Cardiac muscle cell (in vitro differentiated cells and primary cell): ENCODE measurements at regions not wholly inside any gene's neighbourhood (a gene's known extent, or its start where the extent isn't known, plus 50 kb on each side); places are given as distances from the start of the nearest gene placed in this dataset.
A peak's percentile ranks its signal among the peaks of the same experiment; 100 is the strongest.

Source experiments
- DNase-seq, 2 donors: peaks; one replicate each; pipeline versions ENCODE4 v3.0.0 to v3.0.0-alpha.2; 2010 to 2017; ENCODE audit warnings: low read depth in 1 of 2, low spot score in 1 of 2
- H3K27ac ChIP-seq: fragments of 200-600 bp; sonication (generic); 2 replicates; pipeline ENCODE4 v1.5.1; 2016
- H3K27me3 ChIP-seq: fragments of 200-600 bp; sonication (generic); 2 replicates; pipeline ENCODE4 v1.6.0; 2016; ENCODE audit warnings: control low read depth
- H3K36me3 ChIP-seq: fragments of 200-600 bp; sonication (generic); 2 replicates; pipeline ENCODE4 v1.5.1; 2016; ENCODE audit warnings: control low read depth
- H3K4me1 ChIP-seq: fragments of 200-600 bp; sonication (generic); 2 replicates; pipeline ENCODE4 v1.8.1; 2017; ENCODE audit warnings: low read depth, mild to moderate bottlenecking, mixed run types
- H3K4me3 ChIP-seq: fragments of 200-600 bp; sonication (generic); 2 replicates; pipeline ENCODE4 v1.5.1; 2016; ENCODE audit warnings: mild to moderate bottlenecking
- H3K9me3 ChIP-seq: fragments of 200-600 bp; sonication (generic); 2 replicates; pipeline ENCODE4 v1.5.1; 2017; ENCODE audit warnings: low read depth, mild to moderate bottlenecking, control low read depth
- CTCF ChIP-seq: IDR thresholded peaks from 2 replicates; pipeline ENCODE4 v1.5.1; 2012; ENCODE audit warnings: low read depth, mild to moderate bottlenecking, low read length

- Histone ChIP-seq H3K27me3 (no peaks in the 10 kb centered on the region), H3K4me3 (no peak overlapping the region), H3K4me1 (peaks cover 36% of the 10 kb centered on the region), H3K27ac (peak overlapping the region; percentile 63), H3K36me3 (no peaks in the 10 kb centered on the region), H3K9me3 (no peaks in the 10 kb centered on the region)
- TF ChIP-seq CTCF = no peak
- peak; percentile 67 to 84 for DNase-seq
Measured at GRCh38 chr1:178644308-178645120, 80.5 kb upstream of the RALGPS2 start.

GRCh38 chr1:178645157-178645807 is 79.8 kb upstream of the RALGPS2 start:
- H3K4me1 ChIP-seq = peaks cover 36% of the 10 kb centered on the region
- no peaks in the 10 kb centered on the region for H3K9me3 ChIP-seq
- TF ChIP-seq CTCF = no peak
- H3K27me3 ChIP-seq = no peaks in the 10 kb centered on the region
- DNase-seq = no peak
- no peak overlapping the region for H3K4me3 ChIP-seq
- peak overlapping the region; percentile 63 for H3K27ac ChIP-seq
- no peaks in the 10 kb centered on the region for H3K36me3 ChIP-seq

GRCh38 chr1:178645808-178646200 is 79.2 kb upstream of the RALGPS2 start:
- TF ChIP-seq CTCF = no peak
- H3K4me1 ChIP-seq = peaks cover 36% of the 10 kb centered on the region
- H3K27ac ChIP-seq = no peak overlapping the region
- no peaks in the 10 kb centered on the region for H3K27me3 ChIP-seq
- no peak overlapping the region for H3K4me3 ChIP-seq
- no peaks in the 10 kb centered on the region for H3K9me3 ChIP-seq
- no peaks in the 10 kb centered on the region for H3K36me3 ChIP-seq
- DNase-seq = peak in 1 of 2 donors; percentile 21

- H3K4me1 ChIP-seq = peaks cover 36% of the 10 kb centered on the region
- H3K27me3 ChIP-seq = no peaks in the 10 kb centered on the region
- no peaks in the 10 kb centered on the region for H3K36me3 ChIP-seq
- TF ChIP-seq CTCF = no peak
- no peak overlapping the region for H3K4me3 ChIP-seq
- no peak overlapping the region for H3K27ac ChIP-seq
- DNase-seq = no peak
- H3K9me3 ChIP-seq = no peaks in the 10 kb centered on the region
Measured at GRCh38 chr1:178646821-178647220, 78.2 kb upstream of the RALGPS2 start.

GRCh38 chr1:178648151-178648550 is 76.9 kb upstream of the RALGPS2 start:
- Histone ChIP-seq H3K4me1 (peaks cover 26% of the 10 kb centered on the region), H3K27ac (no peak overlapping the region), H3K36me3 (no peaks in the 10 kb centered on the region), H3K4me3 (no peak overlapping the region), H3K9me3 (no peaks in the 10 kb centered on the region), H3K27me3 (no peaks in the 10 kb centered on the region)
- no peak for TF ChIP-seq CTCF
- no peak for DNase-seq
